Choroid plexus epithelial cell (primary cell): ENCODE measurements at regions not wholly inside any gene's neighbourhood (a gene's known extent, or its start where the extent isn't known, plus 50 kb on each side); places are given as distances from the start of the nearest gene placed in this dataset.

Experiments
- DNase-seq: peaks from one replicate; pipeline ENCODE4 v3.0.0-alpha.2; 2010; ENCODE audit warnings: low read depth
- H3K4me3 ChIP-seq: 2 replicates; pipeline ENCODE4 v1.5.1; 2011; ENCODE audit warnings: low read depth, mild to moderate bottlenecking, control low read depth, low read length, moderate library complexity
- CTCF ChIP-seq: conservative IDR thresholded peaks from 2 replicates; pipeline ENCODE4 v1.5.1; 2011; ENCODE audit warnings: low read depth, mild to moderate bottlenecking, control low read depth, inconsistent platforms, low read length, moderate library complexity

- no peak for DNase-seq
- TF ChIP-seq CTCF, result no peak
- no peak overlapping the region for H3K4me3 ChIP-seq
Observed at GRCh38 chr6:50467931-50468330, 245.4 kb upstream of the TFAP2D start.

DNA sequence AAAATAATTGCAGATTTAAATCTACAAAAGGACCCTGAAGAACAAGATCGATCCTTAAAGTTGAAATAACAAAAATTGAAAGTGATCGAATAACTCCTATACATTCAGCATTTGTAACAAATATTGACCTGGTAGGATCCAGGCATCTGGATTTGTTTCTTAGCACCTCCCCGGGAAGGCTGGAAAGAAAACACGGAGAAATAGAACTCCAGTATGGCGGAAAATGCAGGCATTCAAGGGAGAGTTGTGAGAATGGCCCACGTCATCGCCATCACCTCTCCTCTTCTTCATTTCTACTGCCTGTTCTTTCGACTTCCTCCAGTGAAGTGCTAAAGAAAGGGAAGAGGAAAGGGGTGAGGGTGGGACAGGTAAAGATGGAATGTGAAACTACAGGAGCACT, 242.3 kb upstream of the TFAP2D start:
- DNase-seq, result no peak
- no peak overlapping the region for H3K4me3 ChIP-seq
- no peak for TF ChIP-seq CTCF

DNA sequence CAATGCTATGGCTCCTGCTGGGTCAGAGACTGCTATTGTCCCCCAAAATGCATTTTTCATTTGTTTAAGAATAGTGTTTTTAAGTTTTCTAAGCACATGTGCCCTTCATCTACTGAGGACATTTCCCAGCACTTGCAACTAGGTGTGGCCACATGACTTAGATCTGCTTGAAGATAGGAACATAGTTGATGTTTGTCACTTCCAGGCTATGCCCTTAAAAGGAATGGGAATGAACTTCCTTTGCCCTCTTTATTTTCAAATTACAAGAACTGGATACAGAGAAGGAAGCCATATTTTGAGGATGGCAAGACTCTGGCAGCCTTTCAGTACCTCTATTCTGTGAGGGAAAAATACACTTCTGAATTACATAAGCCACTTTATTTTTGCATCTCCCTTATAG, 203.0 kb upstream of the TFAP2D start:
- DNase-seq, result no peak
- no peak for TF ChIP-seq CTCF
- no peak overlapping the region for H3K4me3 ChIP-seq

- no peak overlapping the region for H3K4me3 ChIP-seq
- no peak for DNase-seq
- TF ChIP-seq CTCF, result no peak
Observed at GRCh38 chr6:50520326-50521266, 192.7 kb upstream of the TFAP2D start.

- no peak for TF ChIP-seq CTCF
- no peak for DNase-seq
- H3K4me3 ChIP-seq, result no peak overlapping the region
Observed at GRCh38 chr6:50524341-50524740, 189.0 kb upstream of the TFAP2D start.

DNA sequence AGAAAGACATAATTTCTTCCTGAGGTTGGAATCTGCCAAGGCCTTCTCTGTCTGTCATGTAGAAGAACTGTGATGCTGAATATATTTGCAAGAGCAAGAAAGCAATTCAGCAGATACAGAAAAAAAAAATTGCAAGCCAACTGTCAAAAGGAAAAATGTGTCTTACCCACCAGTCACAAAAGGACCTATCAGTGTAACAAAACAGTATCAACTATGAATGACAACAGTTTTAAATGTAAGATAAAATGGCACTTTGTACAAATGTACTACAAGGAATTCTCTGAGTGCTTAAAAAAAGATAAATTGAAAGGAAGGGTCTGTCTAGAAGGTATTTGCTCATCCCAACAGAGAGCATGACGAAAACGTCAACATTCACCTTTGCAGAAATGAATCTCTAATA, 185.3 kb upstream of the TFAP2D start:
- H3K4me3 ChIP-seq, result no peak overlapping the region
- TF ChIP-seq CTCF, result no peak
- DNase-seq, result no peak

GRCh38 chr6:50539447-50539846, 173.9 kb upstream of the TFAP2D start:
- no peak for TF ChIP-seq CTCF
- H3K4me3 ChIP-seq, result no peak overlapping the region
- no peak for DNase-seq
